ENCODE measurements at regions not wholly inside any gene's neighbourhood (a gene's known extent, or its start where the extent isn't known, plus 50 kb on each side); places are given as distances from the start of the nearest gene placed in this dataset.

DNA sequence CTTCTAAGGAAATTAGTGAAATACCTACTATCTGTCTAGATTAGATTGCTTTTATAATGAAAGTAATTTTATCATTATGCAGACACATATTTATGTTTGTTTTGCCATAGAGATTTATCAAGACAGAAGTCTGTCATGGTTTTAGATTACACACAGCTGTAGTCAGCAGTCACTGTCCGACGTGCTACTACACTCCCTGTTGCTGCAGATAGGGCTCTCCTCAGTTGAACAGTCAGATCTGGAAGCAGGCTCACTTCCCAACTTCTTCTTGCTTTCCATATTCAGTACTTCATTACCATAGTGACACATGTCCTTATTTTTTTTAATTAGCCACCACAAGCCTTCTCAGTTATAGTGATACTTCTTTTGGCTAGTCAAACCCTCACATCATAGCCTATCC lies 329.9 kb upstream of the ITGA1 start:
- no peaks in the 10 kb centered on the region for H3K9me3 Mint-ChIP-seq (ENCODE audit: unreplicated experiment)
- no peak overlapping the region for H3K27ac Mint-ChIP-seq (ENCODE audit: unreplicated experiment)
- TF ChIP-seq CTCF (IDR thresholded peaks at IDR 0.05; ENCODE audit: unreplicated experiment) = no peak
- H3K36me3 Mint-ChIP-seq (ENCODE audit: low read depth, unreplicated experiment) = no peaks in the 10 kb centered on the region
- DNase-seq (ENCODE audit: low spot score) = no peak
- H3K27me3 Mint-ChIP-seq (ENCODE audit: unreplicated experiment) = no peaks in the 10 kb centered on the region
- no peak overlapping the region for H3K4me3 Mint-ChIP-seq (ENCODE audit: unreplicated experiment)
- no peaks in the 10 kb centered on the region for H3K4me1 Mint-ChIP-seq (ENCODE audit: unreplicated experiment)

GRCh38 chr5:52466113-52466512 lies 321.6 kb upstream of the ITGA1 start:
- no peak for TF ChIP-seq CTCF (IDR thresholded peaks at IDR 0.05; ENCODE audit: unreplicated experiment)
- no peak for DNase-seq (ENCODE audit: low spot score)
- Mint-ChIP-seq H3K36me3 (ENCODE audit: low read depth, unreplicated experiment) (no peaks in the 10 kb centered on the region), H3K9me3 (ENCODE audit: unreplicated experiment) (no peaks in the 10 kb centered on the region), H3K4me3 (ENCODE audit: unreplicated experiment) (no peak overlapping the region), H3K4me1 (ENCODE audit: unreplicated experiment) (no peaks in the 10 kb centered on the region), H3K27ac (ENCODE audit: unreplicated experiment) (no peak overlapping the region), H3K27me3 (ENCODE audit: unreplicated experiment) (no peaks in the 10 kb centered on the region)

GRCh38 chr5:52466749-52467520 lies 320.8 kb upstream of the ITGA1 start:
- Mint-ChIP-seq H3K36me3 (ENCODE audit: low read depth, unreplicated experiment) (no peaks in the 10 kb centered on the region), H3K27me3 (ENCODE audit: unreplicated experiment) (no peaks in the 10 kb centered on the region), H3K4me3 (ENCODE audit: unreplicated experiment) (no peak overlapping the region), H3K27ac (ENCODE audit: unreplicated experiment) (no peak overlapping the region), H3K9me3 (ENCODE audit: unreplicated experiment) (no peaks in the 10 kb centered on the region), H3K4me1 (ENCODE audit: unreplicated experiment) (no peaks in the 10 kb centered on the region)
- DNase-seq (ENCODE audit: low spot score) = no peak
- no peak for TF ChIP-seq CTCF (IDR thresholded peaks at IDR 0.05; ENCODE audit: unreplicated experiment)

- Mint-ChIP-seq H3K27me3 (ENCODE audit: unreplicated experiment) (no peaks in the 10 kb centered on the region), H3K4me1 (ENCODE audit: unreplicated experiment) (no peaks in the 10 kb centered on the region), H3K9me3 (ENCODE audit: unreplicated experiment) (no peaks in the 10 kb centered on the region), H3K36me3 (ENCODE audit: low read depth, unreplicated experiment) (no peaks in the 10 kb centered on the region), H3K4me3 (ENCODE audit: unreplicated experiment) (no peak overlapping the region), H3K27ac (ENCODE audit: unreplicated experiment) (no peak overlapping the region)
- no peak for DNase-seq (ENCODE audit: low spot score)
- TF ChIP-seq CTCF (IDR thresholded peaks at IDR 0.05; ENCODE audit: unreplicated experiment) = no peak
These were observed 318.7 kb upstream of the ITGA1 start for GRCh38 chr5:52468976-52469375.

- Mint-ChIP-seq H3K4me3 (ENCODE audit: unreplicated experiment) (no peak overlapping the region), H3K9me3 (ENCODE audit: unreplicated experiment) (no peaks in the 10 kb centered on the region), H3K36me3 (ENCODE audit: low read depth, unreplicated experiment) (no peaks in the 10 kb centered on the region), H3K27ac (ENCODE audit: unreplicated experiment) (no peak overlapping the region), H3K27me3 (ENCODE audit: unreplicated experiment) (no peaks in the 10 kb centered on the region), H3K4me1 (ENCODE audit: unreplicated experiment) (no peaks in the 10 kb centered on the region)
- DNase-seq (ENCODE audit: low spot score) = no peak
- TF ChIP-seq CTCF (IDR thresholded peaks at IDR 0.05; ENCODE audit: unreplicated experiment) = no peak
These were observed 318.3 kb upstream of the ITGA1 start for GRCh38 chr5:52469420-52469819.

Data from endothelial cell (in vitro differentiated cells).